ENCODE measurements at regions not wholly inside any gene's neighbourhood (a gene's known extent, or its start where the extent isn't known, plus 50 kb on each side); places are given as distances from the start of the nearest gene placed in this dataset.
"Not testable (repeated sequence)": the region's sequence is repeated elsewhere in the genome, so short reads cannot be mapped to it uniquely, and the experiment has no call there.

- POLR2A ChIA-PET: no interaction called here
- H3K4me3 ChIP-seq (ENCODE audit: low read depth, low read length): no peak overlapping the region
- no peak for TF ChIP-seq CTCF (IDR thresholded peaks at IDR 0.05; ENCODE audit: insufficient read depth, low read length, missing control alignments)
- DNase-seq (ENCODE audit: low read depth, low spot score): no peak
- CTCF ChIA-PET: no interaction called here
Observed at GRCh38 chr6:167402195-167402686, 77.4 kb downstream of the TTLL2 start.

- TF ChIP-seq CTCF (IDR thresholded peaks at IDR 0.05; ENCODE audit: insufficient read depth, low read length, missing control alignments): no peak
- ChIA-PET CTCF (no interaction called here), POLR2A (no interaction called here)
- H3K4me3 ChIP-seq (ENCODE audit: low read depth, low read length): no peak overlapping the region
- DNase-seq (ENCODE audit: low read depth, low spot score): no peak
Observed at GRCh38 chr6:167403427-167403826, 78.5 kb downstream of the TTLL2 start.

GRCh38 chr6:167404385-167405049 lies 79.6 kb downstream of the TTLL2 start:
- no peak for DNase-seq (ENCODE audit: low read depth, low spot score)
- CTCF ChIA-PET: no interaction called here
- TF ChIP-seq CTCF (IDR thresholded peaks at IDR 0.05; ENCODE audit: insufficient read depth, low read length, missing control alignments): no peak
- no peak overlapping the region for H3K4me3 ChIP-seq (ENCODE audit: low read depth, low read length)
- POLR2A ChIA-PET: no interaction called here

DNA sequence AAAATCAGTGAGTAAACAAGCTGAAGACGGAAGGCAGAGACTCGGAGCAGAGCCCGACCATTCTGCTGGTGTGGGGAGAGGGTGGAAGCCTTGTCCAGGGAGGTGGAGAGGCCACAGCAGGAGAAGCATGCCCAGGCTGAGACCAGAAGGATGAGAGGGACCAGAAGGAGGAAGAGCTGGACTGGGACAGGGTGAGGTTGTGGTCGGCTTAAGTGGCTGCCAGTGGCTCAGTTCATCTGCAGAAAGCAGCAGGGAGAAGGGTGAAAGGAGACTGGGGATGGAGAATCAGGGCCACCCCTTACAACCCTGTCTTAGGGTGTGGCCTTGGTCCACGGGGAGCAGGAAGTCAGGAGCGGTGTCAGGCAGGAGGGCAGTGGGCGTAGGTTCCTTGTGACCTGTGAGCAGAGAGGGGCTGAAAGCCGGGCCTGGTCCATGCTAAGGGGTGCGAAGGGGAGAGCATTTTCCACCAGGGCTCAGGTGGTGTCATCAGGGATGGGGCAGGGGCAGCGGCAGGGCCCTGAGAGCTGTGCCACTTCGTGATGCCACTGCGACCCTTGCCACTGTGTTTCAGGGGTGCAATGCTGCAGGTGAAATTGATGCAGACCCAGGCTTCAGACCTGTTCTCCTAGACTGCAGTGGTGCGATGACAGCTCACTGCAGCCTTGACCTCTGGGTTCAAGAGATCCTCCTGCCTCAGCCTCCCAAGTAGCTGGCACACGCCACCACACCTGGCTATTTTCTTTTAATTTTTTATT lies 81.1 kb downstream of the TTLL2 start:
- ChIA-PET POLR2A (no interaction called here), CTCF (no interaction called here)
- no peak overlapping the region for H3K4me3 ChIP-seq (ENCODE audit: low read depth, low read length)
- no peak for DNase-seq (ENCODE audit: low read depth, low spot score)
- no peak for TF ChIP-seq CTCF (IDR thresholded peaks at IDR 0.05; ENCODE audit: insufficient read depth, low read length, missing control alignments)

- H3K4me3 ChIP-seq (ENCODE audit: low read depth, low read length); POLR2A ChIA-PET; CTCF ChIA-PET; DNase-seq (ENCODE audit: low read depth, low spot score): not testable (repeated sequence)
Observed at GRCh38 chr6:167406533-167407238, 81.8 kb downstream of the TTLL2 start.

DNA sequence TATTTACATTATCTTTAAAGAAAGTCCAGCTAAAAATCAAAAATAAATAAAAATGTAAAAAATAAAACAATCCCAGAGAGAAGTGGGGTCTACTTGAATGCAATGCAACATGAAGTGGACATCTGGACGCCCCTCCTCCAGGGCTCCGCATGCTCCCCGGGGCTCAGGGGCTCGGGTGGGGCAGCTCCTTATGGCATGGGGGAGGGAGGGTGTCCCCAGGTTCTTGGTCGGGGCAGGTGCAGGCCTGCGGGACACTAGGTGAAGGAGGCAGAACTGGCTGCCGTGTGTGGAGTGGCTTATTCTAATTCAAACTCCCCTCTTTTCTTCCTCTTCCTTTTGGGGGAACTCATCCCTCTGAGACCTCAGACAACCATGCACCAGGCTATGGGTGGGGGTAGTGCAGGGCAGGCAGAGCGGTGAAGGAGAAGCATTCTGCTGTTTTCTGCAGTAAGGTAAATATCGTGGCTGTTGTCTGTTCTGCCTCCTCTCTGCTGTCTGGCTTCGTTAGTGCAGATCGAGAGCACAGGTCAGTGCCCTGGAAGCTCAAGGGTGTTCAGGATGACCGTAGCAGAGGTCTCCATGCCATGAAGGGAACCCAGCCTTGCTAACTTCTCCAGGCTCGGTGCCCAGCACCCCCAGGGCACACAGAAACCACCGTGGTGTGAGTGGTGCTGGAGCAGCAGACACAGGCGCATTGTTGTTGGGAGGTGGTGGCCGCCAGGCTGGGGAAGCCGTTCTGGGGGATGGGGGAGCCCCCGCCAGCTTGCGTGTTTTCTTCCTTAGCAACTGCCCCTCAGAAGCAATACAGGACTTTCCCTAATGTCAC lies 82.6 kb downstream of the TTLL2 start:
- H3K4me3 ChIP-seq (ENCODE audit: low read depth, low read length): no peak overlapping the region
- no peak for DNase-seq (ENCODE audit: low read depth, low spot score)
- CTCF ChIA-PET: no interaction called here
- POLR2A ChIA-PET: no interaction called here
- no peak for TF ChIP-seq CTCF (IDR thresholded peaks at IDR 0.05; ENCODE audit: insufficient read depth, low read length, missing control alignments)

Data from AG04449 (cell line).